ENCODE measurements at regions not wholly inside any gene's neighbourhood (a gene's known extent, or its start where the extent isn't known, plus 50 kb on each side); places are given as distances from the start of the nearest gene placed in this dataset.
"Not testable (repeated sequence)": the region's sequence is repeated elsewhere in the genome, so short reads cannot be mapped to it uniquely, and the experiment has no call there.

DNA sequence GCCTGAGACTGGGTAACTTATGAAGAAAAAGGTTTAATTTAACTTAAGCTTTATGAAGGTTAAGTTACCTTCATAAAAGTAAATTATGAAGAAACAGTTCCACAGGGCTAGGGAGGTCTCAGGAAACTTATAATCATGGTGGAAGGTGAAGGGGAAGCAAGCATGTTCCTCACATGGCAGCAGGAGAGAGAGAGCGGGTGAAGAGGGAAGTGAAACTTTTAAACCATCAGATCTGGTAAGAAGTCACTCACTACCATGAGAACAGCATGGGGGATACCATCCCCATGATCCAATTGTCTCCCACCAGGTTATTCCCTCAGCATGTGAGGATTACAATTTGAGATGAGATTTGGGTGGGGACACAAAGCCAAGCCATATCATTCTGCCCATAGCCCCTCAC, 944.7 kb upstream of the NDST4 start:
- no peak for DNase-seq (ENCODE audit: low read depth in 4 of 4, low spot score in 3 of 4)

GRCh38 chr4:116055857-116056827, 942.7 kb upstream of the NDST4 start:
- peak in 1 of 4 donors; percentile 3 for DNase-seq (ENCODE audit: low read depth in 4 of 4, low spot score in 3 of 4)

GRCh38 chr4:116027311-116027710, 913.9 kb upstream of the NDST4 start:
- no peak for DNase-seq (ENCODE audit: low read depth in 4 of 4, low spot score in 3 of 4)

DNA sequence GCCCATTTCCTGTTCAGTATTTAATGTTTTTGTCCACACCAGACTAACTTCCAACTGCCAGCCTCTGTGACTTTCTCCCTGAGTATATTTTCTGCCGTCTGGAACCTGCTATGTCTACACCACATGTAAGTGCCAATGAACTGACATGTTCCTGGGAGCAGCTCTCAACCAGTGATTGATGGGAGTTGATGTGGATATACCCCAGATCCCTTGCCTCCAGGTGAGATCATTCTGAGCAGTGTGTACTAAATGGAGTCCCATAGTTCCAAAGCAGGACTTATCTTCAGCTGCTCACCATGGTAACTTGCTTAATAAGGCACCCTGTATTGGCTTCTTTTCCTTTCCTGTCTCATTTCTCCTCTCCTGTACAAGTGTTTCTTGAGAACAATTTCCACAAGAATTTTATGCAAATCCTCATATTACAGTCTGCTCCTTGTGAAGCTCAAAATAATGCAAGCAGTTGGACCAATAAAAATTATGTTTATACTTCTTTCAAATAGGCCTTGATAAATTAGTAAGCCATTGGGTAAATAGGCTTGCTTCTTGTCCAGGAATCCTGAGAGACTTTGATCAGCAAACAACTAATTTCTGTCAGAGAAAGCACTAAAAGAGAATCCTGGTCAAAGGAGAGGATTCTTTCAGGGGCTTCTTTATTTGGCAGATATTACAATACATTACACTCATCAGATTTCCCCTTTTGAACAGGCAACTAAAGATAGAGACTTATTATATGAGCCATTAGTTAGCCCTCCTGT, 911.7 kb upstream of the NDST4 start:
- no peak for DNase-seq (ENCODE audit: low read depth in 4 of 4, low spot score in 3 of 4)

- DNase-seq (ENCODE audit: low read depth in 4 of 4, low spot score in 3 of 4) = no peak
Measured at GRCh38 chr4:116023049-116023448, 909.6 kb upstream of the NDST4 start.

DNA sequence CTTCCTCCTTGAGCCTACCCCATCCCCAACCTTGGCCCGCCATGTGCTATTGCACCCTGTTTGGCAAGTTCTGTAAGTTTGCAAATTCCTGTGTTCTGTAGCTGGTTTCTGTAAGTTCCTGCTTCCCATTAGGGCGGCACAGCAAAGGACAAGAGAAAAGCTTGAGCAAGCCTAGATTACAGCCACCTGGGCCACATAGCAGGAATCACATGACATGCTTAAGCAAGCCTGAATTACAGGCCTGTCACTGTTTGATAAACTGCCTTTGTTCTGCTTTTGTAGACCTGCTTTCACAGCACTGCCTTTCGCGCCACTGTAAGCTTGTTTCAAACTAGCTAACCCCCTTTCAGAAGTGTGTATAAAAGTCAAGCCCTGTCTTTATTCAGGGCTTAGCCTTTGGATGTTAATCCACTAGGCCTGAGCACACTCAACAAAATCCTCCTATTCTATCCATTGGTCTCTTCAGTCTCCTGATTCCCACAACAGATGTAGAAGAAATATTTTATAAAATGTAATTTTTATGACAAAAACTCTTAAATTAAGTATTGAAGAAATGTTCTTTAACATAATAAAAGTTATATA, 906.8 kb upstream of the NDST4 start:
- no peak for DNase-seq (ENCODE audit: low read depth in 4 of 4, low spot score in 3 of 4)

DNA sequence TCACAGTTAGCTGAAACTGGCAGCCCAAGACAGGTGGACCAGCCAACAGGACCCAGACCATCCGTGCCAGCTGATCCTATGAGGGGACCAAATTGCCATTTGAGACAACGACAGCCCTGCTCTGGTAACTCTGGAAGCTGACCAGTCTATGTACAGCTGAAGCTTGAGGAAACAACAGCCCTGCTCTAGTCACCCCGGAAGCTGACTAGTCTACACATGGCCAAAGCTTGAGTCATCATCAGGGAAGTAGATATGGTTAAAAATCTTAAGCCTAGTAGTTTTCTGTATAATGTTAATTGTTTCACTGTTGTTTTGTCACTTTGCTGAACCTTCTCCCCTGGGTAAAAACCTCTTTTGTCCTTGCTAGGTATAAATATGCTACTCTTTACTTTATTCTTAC, 905.4 kb upstream of the NDST4 start:
- no peak for DNase-seq (ENCODE audit: low read depth in 4 of 4, low spot score in 3 of 4)

DNA sequence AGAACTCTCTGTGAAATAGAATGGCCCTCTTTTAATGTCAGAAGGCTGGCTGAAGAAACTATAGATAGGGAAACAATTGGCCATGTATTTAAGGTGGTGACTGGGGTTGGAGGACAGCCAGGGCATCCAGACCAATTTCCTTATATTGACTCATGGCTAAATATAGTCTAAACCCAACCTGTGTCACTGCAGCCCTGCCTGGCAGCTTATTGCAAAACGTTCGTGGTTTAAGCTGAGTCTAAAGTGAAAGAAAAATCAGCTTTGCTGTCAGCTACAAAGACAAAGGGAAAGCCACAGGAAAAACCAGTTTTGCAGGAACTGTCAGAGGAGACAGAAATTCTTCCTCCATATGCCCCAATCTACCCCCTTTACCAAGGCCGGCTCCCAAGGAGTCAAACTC, 902.8 kb upstream of the NDST4 start:
- no peak for DNase-seq (ENCODE audit: low read depth in 4 of 4, low spot score in 3 of 4)

DNA sequence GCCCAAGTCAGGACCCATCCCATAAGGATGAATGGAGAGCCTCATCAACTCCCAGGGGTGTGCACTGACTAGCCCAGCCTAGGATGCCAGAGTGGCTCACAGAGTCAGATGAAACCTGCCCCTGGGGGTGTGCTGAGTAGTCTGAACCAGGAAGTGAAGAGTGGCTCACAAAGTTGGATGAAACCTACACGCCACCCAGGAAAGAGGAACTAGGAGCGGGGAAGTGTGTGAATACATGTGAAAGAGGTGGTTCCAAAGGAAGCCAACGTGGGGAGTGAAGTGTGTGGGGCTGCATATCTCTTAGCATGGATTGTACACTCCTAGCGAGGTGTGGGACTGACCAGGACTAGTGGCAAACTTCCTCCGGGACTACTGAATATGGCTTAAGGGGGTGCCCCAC, 902.1 kb upstream of the NDST4 start:
- DNase-seq (ENCODE audit: low read depth in 4 of 4, low spot score in 3 of 4) = no peak

DNA sequence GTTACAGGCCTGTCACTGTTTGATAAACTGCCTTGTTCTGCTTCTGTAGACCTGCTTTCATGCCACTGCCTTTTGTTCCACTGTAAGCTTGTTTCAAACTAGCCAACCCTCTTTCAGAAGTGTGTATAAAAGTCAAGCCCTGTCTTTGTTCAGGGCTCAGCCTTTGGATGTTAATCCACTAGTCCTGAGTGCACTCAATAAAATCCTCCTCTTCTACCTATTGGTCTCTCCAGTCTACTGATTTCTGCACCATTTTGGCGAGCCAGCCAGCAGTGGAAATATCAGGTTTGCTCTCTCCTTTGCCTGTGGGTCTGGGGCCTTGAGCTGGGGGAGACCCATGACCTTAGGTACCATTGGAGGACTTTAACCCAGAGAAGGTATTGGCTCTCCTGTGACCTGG, 901.6 kb upstream of the NDST4 start:
- no peak for DNase-seq (ENCODE audit: low read depth in 4 of 4, low spot score in 3 of 4)

- no peak for DNase-seq (ENCODE audit: low read depth in 4 of 4, low spot score in 3 of 4)
Measured at GRCh38 chr4:116010923-116011322, 897.5 kb upstream of the NDST4 start.

- DNase-seq (ENCODE audit: low read depth in 4 of 4, low spot score in 3 of 4) = no peak
Measured at GRCh38 chr4:116005806-116006088, 892.3 kb upstream of the NDST4 start.

- DNase-seq (ENCODE audit: low read depth in 4 of 4, low spot score in 3 of 4) = no peak
Measured at GRCh38 chr4:116005037-116005805, 891.8 kb upstream of the NDST4 start.

DNA sequence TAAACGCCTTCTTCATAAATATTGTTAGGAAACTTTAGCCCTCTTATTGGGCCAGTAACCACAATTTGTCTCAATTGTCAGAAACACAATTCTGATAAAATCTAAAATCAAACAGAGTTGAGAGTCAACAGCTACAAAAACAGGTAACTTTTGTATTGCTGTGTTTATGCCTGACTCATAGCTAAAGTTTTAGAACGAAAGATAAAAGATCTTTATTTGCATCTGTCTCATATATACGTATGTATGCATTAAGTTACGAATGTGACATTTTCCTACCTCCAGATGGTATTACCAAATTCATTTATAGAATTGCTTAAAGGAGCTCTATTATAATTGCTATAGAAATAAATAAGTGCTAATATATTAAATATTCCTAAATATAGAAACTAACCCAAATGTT, 887.9 kb upstream of the NDST4 start:
- DNase-seq (ENCODE audit: low read depth in 4 of 4, low spot score in 3 of 4) = no peak

DNA sequence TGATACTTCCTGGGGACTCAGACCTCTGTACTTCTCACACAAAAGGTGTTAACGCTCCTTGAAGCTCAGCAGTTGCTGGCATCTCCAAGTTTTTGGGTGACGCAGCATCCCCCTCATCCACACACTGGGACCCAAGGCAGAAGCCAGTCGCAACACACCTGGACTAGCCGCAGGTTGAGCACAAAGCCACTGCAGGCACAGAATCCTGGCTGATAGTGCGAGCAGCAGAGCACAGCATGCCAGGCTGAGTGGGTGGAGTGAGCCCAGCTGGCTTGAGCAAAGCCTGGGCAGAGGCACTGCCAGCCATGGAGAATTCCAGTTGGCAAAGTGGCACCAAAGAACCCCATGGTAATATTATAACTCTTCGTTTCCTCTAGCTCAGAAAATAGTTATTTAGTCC, 873.2 kb upstream of the NDST4 start:
- DNase-seq (ENCODE audit: low read depth in 4 of 4, low spot score in 3 of 4) = no peak

- not testable (repeated sequence) for DNase-seq (ENCODE audit: low read depth in 4 of 4, low spot score in 3 of 4)
Measured at GRCh38 chr4:115975421-115976001, 862.1 kb upstream of the NDST4 start.

DNA sequence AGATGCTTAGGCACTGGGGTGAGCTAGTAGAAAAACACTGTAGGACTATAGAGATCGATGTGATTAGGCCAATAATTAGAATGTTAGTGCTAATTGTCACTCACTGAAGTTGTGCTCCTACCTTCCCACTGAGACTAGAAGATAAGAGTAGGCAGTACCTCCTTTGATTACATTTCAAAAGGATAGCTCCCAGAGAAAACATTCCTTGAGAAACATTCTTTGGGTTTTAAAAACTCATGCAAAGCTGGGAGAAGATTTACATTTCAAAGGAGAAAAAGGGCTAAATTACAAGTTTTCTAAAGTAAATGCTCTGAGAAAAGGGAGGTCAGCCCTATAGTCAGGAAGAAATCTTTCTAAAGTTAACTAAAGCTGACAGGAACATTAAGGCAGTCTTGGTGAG, 860.3 kb upstream of the NDST4 start:
- DNase-seq (ENCODE audit: low read depth in 4 of 4, low spot score in 3 of 4) = no peak

DNA sequence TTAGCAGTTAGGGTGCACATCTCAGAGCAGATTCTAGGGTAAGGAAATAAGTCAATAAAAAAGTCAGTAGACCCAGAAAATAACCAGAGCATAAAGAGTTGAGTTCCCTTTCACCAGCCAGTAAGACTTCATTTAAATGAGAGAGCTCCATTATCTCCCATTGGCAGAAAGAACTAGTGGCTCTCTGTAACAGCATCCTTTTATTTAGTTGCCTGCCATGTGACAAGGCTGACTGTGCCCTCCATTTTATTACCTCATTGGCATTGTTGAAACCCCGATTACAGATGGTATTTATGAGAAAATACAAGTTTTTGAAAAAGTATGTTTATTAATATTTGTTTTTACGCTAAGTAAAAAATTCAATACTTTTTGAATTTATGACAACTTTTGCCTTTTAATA, 859.5 kb upstream of the NDST4 start:
- no peak for DNase-seq (ENCODE audit: low read depth in 4 of 4, low spot score in 3 of 4)

GRCh38 chr4:115970859-115971258, 857.4 kb upstream of the NDST4 start:
- no peak for DNase-seq (ENCODE audit: low read depth in 4 of 4, low spot score in 3 of 4)

DNA sequence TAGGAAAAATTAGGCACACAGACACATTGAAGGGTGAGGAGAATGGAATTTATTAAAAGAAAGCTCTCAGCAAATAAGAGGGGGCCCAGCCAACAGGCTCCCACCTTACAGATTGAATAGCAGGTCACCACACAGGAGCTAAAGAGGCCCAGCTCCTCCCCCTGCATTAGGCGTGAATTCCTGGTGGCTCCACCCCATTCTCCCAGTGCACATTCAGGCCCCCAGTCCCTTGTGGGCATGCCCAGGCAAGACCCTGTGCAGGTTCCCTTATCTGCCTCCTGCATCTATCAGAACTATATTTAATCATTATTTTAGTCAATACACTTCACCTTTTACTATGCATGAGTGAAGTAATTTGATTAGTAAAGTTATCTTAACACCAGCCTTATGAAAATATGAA, 856.3 kb upstream of the NDST4 start:
- no peak for DNase-seq (ENCODE audit: low read depth in 4 of 4, low spot score in 3 of 4)

GRCh38 chr4:115965588-115965987, 852.2 kb upstream of the NDST4 start:
- no peak for DNase-seq (ENCODE audit: low read depth in 4 of 4, low spot score in 3 of 4)

All from right renal pelvis (tissue), 4 donors.